H1 (cell line): ENCODE measurements at regions not wholly inside any gene's neighbourhood (a gene's known extent, or its start where the extent isn't known, plus 50 kb on each side); places are given as distances from the start of the nearest gene placed in this dataset.

Experiments used
- SIN3A ChIP-seq, 2 experiments: IDR thresholded peaks in 1 of 2; conservative IDR thresholded peaks in 1 of 2; 2 replicates each; pipeline ENCODE4 v1.6.1; 2011 to 2012; ENCODE audit warnings: low read length in 2 of 2, improper control_type of control experiment in 1 of 2, low read depth in 1 of 2, mild to moderate bottlenecking in 1 of 2
- TCF12 ChIP-seq: IDR thresholded peaks from 2 replicates; pipeline ENCODE4 v1.6.1; 2011; ENCODE audit warnings: low read depth, mild to moderate bottlenecking, low read length

DNA sequence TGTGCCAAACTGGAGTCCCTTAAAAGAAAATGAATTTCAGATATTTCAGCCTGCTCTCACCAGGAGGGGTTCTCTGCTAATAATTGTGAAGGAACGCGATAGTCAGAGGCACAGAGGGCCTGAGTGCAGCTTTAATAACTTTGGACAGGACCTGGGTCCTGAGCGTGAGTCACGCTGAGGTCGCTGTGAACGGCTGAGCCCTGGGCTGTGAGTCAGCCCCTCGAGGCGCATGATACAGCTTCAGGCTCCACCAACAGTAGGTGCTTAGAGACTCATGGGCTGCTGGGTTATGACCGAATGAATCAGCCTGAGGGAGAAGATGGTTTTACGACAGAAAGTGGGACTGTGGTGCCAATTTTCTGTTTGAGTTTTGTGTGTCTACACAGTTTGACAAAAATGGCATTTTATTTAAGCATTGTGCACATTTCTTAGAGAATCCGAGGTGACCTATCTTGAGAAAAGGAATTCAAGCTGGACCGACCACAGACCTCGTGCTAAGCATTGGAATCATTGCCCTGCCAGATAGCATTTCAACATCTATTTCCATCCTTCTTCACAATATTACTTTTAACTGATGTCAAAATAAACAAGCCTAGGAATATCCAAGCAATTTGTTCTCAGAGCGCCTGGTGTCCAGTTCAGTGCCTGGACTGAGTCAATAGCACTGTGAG, 183.0 kb downstream of the THBS2 start (continued):
- TF ChIP-seq SIN3A (conservative IDR thresholded peaks at IDR 0.05 in 1 of 2, IDR thresholded peaks at IDR 0.05 in 1 of 2; ENCODE audit: low read depth in 1 of 2, low read length in 2 of 2), result no peak
- TF ChIP-seq TCF12, result no peak
